HG03097 (cell line): ENCODE measurements at regions not wholly inside any gene's neighbourhood (a gene's known extent, or its start where the extent isn't known, plus 50 kb on each side); places are given as distances from the start of the nearest gene placed in this dataset.
"Not testable (repeated sequence)": the region's sequence is repeated elsewhere in the genome, so short reads cannot be mapped to it uniquely, and the experiment has no call there.

Source experiments
- ATAC-seq: cut with Tn5 transposase; IDR thresholded peaks from one replicate; pipeline ENCODE4 v1.9.1; 2021; ENCODE audit not compliant: unreplicated experiment, low FRiP score

DNA sequence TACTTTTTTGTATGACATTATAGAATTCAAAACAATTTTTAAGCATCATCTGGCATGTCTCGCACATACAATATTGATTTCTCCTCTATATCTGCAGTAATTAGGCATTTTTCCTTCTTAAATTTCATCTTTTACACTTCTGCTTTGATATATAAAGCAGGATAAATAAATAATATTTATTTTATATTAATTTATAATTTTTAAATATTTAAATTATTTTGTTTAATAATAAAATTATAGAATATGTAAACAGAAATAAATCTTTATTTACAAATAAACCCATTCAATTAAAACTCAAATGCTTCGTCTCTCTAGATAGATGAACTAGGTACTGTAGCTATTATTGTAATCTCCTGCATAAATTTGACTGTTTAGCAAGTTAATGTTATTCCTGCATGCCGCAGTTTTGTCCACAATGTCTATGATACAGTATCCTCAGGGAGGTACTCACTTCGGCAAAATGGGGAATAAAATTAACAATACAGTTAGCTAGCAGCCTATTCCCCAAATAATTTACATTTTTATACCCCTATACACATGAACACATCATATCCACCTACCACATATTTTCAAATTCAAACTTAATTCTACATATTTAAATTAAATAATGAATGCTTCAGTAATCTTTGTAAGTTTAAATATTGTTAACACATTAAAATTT is 473.6 kb upstream of the SLC10A2 start:
- ATAC-seq, result no peak

DNA sequence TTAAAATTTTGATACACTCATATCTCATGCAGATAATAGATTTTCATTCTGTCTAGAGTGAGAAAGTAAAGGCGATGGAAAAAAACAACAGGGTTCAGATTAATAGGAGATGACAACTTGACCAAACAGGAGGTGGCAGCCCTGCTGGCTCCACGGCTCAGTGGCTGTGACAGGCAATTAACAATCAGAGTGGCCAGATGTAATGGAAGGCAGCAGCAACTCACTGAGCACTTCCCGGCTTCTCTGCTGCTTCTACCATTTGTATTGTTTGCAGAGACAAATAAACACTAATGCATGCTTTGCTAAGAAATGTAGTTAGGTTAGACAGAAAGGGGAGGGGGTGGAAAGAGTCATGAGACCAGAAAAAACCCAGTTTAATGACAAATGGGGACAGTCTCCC is 473.0 kb upstream of the SLC10A2 start:
- no peak for ATAC-seq

DNA sequence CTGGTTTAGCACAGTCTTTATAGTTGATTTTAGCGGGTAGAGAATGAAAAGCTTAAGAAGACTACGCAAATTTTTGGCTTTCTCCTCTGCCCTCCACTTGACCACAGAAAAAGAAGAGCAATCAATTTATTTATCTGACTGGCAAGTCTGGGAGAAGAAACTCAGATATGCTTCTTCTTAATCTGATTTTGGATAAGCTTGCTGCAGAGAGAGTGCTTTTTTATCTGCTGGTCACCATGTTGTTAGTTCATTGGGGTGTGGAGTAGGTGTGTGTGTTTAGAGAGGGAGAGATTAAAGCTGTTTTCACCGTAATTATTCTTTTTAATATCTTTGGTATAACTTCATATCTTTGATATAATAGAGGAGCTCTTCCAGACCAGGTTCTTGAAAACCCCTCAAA is 471.4 kb upstream of the SLC10A2 start:
- ATAC-seq, result no peak

DNA sequence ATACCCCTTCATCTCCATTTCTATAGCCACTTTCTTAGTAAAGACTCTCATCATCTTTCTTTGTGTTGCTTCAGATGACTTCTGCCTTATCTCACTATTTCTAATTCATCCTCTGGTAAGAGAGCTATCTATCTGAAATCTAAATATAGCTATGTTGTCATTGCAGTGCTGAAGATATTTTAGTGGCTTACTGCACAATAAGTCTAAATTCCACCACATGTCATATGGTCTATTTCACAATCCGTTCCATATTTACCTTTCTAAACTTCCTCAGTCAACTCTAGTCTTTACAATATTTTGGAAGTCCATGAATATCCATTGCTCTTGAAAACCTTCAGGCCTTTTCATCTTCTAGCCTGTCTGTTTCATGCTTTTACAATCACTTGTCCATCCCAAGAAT is 465.1 kb upstream of the SLC10A2 start:
- ATAC-seq, result no peak

DNA sequence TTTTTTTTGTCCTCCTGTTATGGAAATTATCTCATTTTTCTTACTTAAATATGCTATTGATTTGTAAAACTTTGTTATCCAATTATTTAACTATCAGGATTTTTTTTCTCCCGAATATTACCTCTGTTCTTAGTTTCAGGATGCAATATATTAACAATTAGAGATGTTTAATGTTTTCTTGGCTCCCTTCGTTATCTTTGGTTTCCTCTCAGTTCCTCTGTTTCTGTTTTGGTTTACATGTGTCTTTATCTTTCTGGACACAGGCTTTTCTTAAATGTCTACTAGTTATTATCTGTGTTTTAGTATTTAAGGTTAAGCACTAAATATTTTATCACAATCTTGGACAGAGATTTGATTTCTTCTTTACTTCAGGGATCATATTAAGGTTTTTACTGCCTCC is 462.2 kb upstream of the SLC10A2 start:
- ATAC-seq, result no peak

DNA sequence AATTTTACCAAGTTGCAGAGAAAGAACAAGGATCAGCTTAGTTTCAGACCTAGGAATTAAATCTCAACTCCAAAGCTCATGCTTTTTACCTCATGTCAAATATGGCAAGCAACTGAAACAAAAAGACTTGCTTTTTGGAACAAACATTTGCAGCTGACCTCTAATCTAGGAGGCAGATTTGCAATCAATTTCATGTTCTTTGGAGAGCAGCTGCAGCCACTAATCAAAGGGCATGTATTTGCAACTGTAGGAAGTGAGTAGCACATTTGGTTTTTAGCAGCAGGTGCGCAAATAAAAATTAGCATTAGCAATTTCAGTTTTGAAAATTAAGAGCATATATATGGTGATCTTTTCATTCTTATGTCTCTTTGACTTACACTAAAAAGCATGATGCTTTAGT is 459.3 kb upstream of the SLC10A2 start:
- ATAC-seq, result no peak

DNA sequence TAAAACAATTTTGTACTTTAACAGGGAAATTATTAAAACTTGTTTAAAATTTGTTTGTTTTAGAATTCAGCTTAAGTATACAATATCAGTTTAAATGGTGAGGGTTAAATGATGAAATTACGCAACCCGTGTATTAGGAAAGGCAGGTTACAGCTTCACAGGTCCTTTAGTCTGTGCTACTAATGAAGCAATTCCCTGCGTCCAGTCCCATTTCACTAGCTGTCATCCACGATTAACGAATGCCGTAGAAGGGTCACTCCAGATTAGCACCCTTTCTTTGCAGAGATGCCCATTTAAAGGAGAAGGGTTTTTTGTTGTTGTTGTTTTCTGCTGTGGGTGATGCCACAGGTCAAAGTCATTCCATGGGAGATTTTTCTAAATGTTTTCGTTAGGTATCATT is 457.6 kb upstream of the SLC10A2 start:
- ATAC-seq, result no peak

DNA sequence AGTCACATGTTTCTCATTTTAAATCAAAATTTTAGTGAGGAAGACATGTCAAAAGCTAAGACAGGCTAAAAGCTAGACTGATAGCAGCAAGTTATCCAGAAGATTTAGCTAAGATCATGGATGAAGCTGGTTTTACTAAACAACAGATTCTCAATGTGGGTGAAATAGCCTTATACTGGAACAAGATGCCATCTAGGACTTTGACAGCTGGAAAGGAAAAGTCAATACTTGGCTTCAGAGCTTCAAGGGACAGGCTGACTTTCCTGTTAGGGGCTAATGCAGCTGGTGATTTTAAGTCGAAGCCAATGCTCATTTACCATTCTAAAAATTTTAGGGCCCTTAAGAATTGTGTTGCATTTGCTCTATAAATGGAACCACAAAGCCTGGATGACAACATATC is 455.3 kb upstream of the SLC10A2 start:
- no peak for ATAC-seq

DNA sequence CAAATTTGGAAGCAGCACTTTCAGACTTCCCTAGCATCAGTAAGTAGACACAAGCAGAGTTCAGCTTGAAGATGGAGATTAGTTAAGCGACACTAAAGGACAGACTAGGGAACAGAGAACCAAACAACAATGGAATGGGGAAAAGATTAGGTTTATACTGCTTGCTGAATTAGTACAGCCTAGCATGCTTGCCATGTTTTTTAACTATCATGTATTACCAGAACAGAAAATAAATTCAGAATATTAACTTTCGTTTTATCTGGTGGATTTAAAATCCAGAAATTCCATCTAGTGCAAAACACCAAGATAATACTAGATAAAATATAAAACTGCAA is 451.5 kb upstream of the SLC10A2 start:
- no peak for ATAC-seq

DNA sequence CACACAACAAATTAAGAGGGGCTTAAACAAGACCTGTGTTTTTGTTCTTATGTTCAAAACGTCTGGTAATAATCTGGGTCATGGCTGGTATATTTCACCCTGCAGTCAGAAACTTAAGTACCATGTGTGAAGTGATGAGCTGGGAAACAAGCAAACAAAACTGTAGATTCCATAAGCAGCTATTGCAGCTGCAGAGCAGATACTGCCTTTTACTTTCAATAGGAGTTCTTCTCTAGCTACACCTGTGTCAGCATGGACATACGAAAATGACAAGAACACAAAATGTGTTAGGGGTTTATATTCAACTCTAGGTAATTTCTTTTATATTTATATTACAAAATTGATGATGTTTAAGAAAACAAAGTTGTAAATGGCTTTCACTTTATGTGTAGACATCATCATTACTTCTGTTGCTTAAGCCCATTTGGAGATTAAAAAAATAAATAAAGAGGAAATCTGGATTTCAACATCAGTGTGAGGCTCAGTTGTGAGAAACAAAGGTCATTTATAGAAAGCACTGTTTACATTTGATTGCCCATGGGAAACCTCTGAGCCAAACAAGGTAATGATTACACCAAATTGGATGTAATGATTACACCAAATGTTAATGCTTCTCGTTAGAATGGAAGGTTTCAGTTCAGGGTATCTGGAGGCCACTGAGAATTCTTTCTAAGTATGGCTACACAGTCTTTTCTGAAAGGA is 451.0 kb upstream of the SLC10A2 start:
- peak; percentile 98 for ATAC-seq

DNA sequence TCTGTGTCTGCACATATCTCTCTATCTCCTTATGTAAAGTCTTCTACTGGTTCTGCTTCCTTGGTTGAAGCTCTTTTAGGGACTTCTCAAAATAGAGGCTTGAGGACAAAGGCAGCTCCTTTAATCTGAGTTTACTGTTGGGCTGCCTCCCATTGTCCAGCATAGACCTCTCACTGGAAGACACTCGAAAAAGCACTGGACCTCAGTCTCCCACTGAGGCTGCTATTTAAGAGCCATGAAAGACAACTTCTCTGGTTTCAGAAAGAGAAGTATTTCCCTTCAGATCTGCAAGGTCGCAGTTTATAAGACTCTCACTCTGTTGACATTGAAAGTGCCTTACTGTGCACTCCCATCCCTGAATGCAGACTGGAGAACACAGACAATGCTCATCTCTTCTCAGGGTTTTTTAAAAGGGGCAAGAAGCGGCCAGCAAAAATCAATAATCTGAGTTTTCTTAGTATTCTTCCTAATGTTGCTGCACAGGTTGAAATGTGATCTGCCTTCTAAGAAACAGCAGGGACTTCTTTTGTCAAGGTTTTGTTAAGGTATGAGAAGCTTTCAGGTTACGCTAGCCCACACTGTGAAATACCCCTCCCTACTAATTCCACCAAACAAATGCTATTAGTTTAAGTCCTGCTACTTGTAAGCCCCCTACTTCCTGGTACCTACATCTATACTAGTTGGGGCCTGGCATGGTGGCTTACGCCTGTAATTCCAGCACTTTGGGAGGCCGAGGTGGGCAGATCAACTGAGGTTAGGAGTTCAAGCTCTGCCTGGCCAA is 450.0 kb upstream of the SLC10A2 start:
- no peak for ATAC-seq

DNA sequence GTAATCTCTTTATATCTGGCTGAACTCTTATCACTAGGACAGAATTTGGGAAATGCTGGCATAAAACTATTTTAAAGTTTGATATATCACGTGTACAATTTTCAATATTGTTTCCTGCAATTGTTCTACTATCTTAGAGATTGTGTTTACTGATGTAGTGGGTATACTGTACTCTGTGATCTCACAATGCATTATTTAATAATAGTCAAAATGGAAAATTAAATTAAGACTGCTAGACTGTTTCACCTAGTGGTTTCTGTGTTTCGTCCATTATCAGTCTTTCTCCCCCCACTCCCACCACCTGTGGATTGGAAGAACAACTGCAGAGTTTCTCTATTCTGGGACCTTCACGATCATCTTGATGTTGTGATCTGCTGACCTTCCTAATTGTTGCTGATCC is 449.2 kb upstream of the SLC10A2 start:
- ATAC-seq, result no peak

DNA sequence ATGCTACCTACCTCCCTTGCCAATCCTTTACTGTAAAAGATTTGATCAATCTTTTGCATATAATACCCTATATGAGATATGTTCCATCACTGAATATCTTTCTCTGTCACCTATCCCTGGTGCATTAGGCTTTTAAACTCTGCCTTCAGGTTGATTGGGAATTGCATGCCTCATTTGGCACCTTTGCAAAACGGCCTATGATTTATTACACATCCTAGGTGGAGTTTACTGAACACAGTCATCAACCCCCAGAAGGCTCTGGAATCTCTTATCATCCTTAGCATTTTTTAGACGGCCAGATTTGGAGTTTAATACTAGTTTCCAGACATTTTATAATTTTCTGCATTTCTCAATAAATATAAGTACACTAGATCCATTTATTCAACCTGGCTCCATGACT is 448.4 kb upstream of the SLC10A2 start:
- ATAC-seq, result no peak

DNA sequence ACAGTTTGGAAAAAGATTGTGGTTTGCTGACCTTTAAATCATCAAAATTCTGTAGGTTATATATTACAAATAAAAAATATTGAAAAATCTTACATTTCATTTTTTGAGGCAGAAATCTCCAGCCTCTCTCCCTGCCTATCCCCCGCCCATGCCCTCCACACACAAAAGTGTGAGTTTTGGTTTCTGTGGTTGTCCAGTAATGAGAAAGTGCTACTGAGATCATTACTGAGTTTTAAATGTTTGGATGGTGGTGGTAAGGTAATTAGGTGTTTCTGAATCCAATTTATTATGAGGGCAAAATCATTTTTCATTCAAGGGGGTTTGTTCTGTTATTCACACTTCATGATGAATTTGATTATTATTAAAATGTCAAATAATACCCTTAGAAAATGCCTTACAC is 448.0 kb upstream of the SLC10A2 start:
- no peak for ATAC-seq

DNA sequence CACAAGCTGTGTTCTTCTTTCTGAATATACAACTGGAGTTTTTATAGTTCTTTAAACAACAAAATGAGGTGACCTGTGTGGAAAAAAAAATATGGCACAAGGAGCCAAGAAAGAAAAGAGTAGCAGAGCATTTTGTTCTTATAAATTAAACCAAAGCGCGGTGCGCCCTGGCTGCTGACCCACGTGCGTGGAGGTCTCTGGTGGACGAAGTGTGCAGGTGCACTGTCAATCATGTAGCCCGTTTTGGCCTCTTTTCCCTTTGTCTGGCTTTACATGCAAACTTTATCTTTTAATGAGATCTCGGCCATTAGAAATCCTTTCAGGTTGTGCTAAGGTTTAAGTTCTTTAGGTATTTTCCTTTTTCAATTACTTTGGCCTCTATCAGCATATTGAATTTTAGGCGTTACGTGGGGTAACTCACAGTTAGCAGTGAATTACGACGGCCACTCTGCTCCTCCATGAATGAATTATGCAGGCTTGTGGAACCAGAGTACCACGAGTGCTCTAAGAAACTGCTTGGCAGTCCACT is 443.9 kb upstream of the SLC10A2 start:
- ATAC-seq, result no peak

DNA sequence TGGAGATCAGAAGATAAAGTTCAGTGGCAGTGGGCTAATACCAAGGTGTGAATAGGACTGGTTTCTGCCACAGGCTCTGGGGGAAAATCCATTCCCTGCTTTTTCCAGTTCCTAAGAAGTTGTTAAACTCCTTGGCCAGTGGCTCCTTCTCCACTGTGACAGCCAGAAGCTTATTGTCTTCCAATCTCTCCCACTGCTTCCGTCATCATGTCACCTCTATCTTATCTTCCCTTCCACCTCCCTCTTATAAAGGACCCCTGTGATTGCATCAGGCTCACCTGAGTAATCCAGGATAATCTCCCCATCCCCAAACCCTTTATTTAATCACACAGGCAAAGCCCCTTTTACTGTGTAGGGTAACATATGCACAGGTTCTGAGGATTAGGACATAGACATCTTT is 431.2 kb upstream of the SLC10A2 start:
- no peak for ATAC-seq

DNA sequence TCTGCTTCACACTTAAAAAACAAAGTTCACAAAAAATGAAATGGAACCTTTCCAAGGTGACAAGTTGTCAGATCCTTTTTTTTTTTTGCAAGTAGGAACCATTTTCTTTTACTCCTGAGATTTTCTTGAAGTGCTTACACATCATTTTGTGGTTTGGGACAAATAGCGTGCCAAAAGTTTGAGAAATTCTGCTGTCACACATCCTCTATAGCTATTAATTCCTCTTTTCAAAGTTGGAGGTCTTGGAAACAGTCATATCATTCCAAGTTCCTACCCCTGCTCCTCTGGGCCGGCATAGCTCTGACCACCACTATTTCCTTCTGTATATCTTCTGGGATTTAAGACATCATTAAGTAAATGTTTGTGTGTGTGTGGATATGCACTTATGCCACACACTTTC is 421.6 kb upstream of the SLC10A2 start:
- no peak for ATAC-seq

DNA sequence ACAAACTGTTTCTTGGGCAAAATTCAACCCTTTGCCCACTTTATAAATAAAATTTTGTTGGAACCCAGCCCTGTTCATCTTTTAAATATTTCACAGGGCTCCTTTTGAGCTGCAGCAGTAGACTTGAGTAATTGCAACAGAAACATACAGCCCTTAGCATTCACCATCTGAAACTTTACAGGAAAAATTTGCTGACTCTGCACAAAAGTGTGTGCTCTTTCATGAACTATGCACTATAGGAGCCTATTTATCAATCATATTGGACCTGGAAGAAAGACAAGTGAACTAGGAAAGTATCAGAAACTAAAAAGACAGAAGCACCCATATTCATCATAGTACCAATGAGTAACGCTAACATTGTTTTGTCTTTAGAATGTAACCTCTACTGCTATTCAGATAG is 406.9 kb upstream of the SLC10A2 start:
- ATAC-seq, result no peak

DNA sequence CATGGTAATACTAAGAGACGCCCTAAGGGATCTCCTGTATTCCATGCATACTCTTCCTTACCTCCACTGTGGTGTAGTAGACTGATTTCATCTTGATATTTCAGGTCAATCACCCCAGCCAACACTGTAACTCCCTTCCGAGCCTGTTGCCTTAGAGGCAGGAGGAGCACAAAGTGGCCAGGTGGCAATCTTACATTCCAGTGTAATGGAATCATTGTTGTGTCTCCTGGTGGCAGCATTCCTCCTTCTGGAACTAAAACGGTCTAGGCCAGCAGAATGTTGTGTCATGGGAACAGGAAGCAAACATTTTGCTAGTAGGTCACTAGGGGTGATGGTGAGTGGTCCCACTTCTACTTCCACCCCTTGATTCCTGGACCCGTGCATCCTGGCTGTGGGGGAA is 405.7 kb upstream of the SLC10A2 start:
- no peak for ATAC-seq

DNA sequence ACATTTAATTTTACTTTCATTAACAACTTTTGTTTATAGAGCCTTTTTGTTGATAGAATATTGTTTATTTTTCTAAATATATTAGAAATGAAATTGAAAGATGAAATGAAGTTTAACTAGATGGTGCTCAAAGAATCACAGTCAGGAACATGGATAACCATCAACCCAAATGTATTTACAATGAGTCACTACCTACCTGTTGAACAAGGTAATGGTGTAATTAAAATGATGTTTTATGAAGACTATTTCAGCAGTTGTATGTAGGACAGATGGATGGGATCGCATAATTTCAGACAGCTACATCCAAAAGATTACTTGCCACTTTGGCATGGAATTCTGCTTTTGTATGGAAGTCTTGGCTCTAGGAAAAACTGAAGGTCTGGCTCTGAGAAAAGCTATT is 403.6 kb upstream of the SLC10A2 start:
- no peak for ATAC-seq

DNA sequence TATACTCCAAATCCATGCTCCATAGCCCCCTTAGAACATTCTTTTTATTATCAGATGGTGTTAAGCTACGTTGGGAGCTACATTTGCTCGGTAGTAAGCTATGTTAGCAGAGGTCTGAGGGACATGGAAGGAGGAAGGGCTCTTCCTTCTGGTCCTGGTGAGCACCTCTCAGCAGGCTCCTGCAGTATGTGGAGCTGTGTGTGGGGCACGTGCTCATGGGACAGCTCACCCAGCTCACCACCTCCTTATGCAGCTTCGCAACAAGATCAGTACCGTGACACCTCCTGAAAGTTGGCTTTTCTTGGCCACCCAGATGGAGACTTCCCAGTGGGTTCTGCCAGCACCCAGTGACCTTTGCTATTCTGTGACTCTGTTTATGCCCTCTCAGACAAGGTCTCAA is 400.5 kb upstream of the SLC10A2 start:
- no peak for ATAC-seq

DNA sequence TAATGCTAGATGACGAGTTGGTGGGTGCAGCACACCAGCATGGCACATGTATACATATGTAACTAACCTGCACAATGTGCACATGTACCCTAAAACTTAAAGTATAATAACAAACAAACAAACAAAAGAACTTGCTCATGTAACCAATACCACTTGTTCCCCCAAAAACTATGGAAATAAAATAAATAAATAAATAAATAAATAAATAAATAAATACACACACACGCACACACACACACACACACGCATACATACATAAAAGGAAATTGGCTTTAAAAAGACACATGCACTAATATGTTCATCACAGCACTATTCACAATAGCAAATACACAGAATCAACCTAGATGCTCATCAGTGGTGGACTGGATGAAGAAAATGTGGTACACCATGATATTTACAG is 394.0 kb upstream of the SLC10A2 start:
- ATAC-seq, result not testable (repeated sequence)
